Heart left ventricle (tissue), 13 donors: ENCODE measurements at regions not wholly inside any gene's neighbourhood (a gene's known extent, or its start where the extent isn't known, plus 50 kb on each side); places are given as distances from the start of the nearest gene placed in this dataset.

Experiments
- CTCF ChIP-seq, 12 donors: fragments of 200-600 bp; sonication (generic) in 4 of 12; IDR thresholded peaks; one replicate each; pipeline versions ENCODE4 v1.5.0 to v1.8.0; 2018 to 2022; ENCODE audit warnings: antibody characterized with exemption in 12 of 12, mild to moderate bottlenecking in 5 of 12
- POLR2A ChIP-seq, 2 donors: fragments of 450-650 bp; IDR thresholded peaks; one replicate each; pipeline ENCODE4 v1.6.1; 2017; ENCODE audit warnings: antibody characterized with exemption in 2 of 2, mild to moderate bottlenecking in 2 of 2, moderate library complexity in 2 of 2
- donor health status: ischemic (EF 13 %, LVEDD 7.1; RV severe dilation, severe dysfunction).
- donor health status: DM: no; HTN: yes; CAD: no.
- donor health status: DM: no; HTN: no; CAD: no.
- donor health status: ischemic (EF 25% LVEDD 6.9; RV normal size, moderate dysfunction).
- donor health status: ischemic (EF 25% LVEDD 5.7; RV mildly dilated, moderate dysfunction).
- donor health status: ischemic (EF 35%, LVEDD 5.7; RV mildly dilated, moderate dysfunction).
- donor health status: nonischemic (EF 11% LVEDD 7.7; RV severe dilation, severe dysfunction).
- donor health status: DM: yes; HTN: yes; CAD: no.
- donor health status: PGD.
- donor health status: ischemic (EF 29% LVEDD 5.4; RV normal size, mild dysfunction).
- donor health status: nonischemic (EF 23%, LVEDD 6.1; RV moderate dilation, normal function).

- TF ChIP-seq POLR2A (IDR thresholded peaks at IDR 0.05) (no peak), CTCF (IDR thresholded peaks at IDR 0.05) (no peak)
Measured at GRCh38 chr1:232386294-232386693, 243.6 kb downstream of the SIPA1L2 start.
